NCI-H524 treated with DMSO at 0.1 percent for 48 hours (cell line): ENCODE measurements at regions not wholly inside any gene's neighbourhood (a gene's known extent, or its start where the extent isn't known, plus 50 kb on each side); places are given as distances from the start of the nearest gene placed in this dataset.
"Not testable (repeated sequence)": the region's sequence is repeated elsewhere in the genome, so short reads cannot be mapped to it uniquely, and the experiment has no call there.

ENCODE experiments used
- DNase-seq: peaks from one replicate; lab custom pipeline; 2025; lab: John Stamatoyannopoulos, UW

DNA sequence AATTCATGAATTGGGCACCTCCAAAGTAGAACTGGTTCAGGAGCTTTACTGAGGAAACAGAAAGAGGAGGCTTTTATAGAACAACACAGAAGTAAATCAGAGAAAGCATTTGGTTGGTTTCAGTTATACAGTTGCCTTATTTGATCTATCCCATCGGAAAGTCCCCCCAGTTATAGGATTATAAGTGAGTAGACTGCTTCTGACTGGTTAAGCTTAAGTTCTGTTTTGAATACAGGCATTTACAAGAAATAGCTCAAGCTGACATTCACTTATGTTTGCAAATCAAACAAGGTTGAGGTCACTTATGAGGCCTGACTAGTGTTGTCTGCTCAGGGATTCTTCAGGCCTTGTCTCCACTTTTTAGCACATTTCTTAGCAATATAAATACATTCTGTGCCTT is 857.4 kb downstream of the EFNB2 start:
- no peak for DNase-seq

DNA sequence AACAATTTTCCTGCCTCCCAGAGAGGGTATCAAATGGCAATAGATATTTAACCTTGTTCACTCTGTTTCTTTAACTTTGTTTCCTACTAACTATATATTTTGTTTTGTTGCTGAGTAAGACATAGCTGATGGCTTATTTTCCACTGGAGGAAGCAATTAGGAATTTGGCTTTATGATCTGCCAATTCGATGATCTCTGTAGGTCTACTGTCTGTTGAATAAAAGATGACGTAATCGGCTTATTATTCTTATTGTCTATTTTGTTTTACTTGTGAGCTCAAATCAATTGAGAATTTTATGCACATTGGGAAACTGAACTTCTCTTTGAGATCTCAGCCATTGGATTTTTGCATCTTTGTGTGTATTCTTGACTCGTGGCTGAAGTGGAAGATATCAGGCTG is 862.6 kb downstream of the EFNB2 start:
- DNase-seq = no peak

DNA sequence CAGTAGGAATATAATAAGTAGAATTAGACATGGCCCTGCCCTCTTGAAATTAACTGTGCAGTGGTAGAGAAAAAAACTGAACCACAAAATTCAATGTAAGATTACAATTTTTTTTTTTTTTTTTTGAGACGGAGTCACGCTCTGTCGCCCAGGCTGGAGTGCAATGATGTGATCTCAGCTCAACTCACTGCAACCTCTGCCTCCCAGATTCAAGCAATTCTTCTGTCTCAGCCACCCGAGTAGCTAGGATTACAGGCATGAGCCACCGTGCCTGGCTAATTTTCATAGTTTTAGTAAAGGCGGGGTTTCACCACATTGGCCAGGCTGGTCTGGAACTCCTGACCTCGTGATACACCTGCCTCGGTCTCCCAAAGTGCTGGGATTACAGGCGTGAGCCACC is 864.3 kb downstream of the EFNB2 start:
- not testable (repeated sequence) for DNase-seq

DNA sequence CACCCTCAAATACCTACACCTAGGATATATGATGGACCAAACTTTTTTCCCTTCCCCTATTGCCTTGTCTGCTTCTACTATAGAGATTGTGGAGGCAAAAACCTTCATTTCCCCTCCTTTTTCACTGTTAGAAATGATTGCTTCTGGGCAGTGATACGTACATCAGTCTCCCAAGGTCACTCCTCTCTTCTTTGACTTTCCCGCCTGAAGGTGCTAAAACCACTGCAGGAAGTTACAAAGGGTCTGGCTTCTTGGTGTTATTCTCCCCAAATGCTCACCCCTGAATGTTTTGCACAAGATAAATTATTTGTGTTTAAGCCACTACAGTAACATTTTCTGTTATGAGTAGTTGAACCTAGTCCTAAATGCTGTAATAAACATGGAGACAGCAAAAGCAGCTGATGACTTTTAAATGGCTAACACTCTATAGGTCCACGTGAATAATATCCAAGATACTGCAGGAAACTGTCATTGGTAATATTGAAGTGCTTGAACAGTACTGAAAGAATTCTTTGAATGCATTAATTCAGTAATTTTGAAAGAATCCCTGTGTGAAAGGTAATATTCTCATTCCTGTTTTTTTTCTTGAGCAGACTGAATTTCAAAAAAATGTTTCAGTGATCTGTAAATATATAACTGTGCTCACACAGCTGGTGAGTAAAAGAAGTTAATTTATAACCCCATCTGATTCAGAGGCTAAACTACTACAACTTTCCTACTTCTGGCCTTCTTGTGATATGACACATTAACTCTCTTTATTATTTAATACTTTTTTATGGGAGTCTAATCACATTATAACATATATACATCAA is 865.1 kb downstream of the EFNB2 start:
- no peak for DNase-seq

DNA sequence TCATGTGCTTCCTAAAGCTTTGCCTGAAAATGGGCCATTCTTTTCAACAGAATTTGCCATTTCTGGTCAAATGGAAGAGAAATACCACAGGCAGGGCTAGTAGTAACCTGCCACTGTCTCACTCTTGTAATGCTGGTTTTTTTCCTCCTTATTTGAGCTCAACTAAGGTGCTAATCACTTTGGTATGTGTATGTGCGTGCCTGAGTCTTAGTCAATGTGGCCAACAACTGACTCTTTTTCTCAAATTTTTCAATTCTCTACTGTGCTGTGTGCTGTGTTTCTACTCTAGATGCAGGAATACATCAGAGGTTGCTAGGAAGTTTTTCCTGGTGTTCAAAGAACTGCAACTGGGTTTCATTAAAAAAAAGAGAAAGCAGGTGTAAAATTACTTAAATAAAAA is 870.2 kb downstream of the EFNB2 start:
- DNase-seq = no peak

DNA sequence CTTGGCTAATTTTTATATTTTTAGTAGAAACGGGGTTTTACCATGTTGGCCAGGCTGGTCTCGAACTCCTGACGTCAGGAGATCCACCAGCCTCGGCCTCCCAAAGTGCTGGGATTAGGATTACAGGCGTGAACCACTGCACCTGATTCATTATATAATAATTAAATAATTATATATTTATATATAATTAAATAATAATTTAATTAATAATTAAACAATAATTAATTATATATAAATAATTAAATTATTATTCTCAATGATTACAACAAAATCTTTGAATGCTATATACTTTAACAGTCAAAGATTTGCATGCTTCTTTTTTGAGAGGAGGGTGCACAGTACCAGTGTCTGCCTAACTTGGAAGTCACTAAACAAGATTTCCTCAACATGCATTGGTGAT is 872.3 kb downstream of the EFNB2 start:
- DNase-seq = no peak

DNA sequence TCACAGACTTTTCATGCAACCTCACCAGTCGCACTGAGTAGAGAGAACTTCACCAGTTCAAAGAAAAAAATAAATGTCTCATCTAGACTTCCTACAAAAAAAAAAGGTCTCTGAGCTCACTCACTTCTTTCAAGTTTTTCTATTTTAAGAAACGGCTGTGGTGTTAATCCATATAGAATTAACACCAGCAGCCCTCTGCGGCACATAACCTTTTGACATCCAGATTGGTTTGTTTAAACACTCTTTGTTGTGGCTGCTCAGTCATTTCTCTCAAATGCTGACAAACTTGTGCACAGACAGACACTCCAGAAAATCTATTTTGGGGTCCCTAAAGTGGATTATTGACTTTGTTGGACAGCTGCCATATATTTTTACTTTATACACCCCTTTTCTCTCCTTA is 874.9 kb downstream of the EFNB2 start:
- no peak for DNase-seq

DNA sequence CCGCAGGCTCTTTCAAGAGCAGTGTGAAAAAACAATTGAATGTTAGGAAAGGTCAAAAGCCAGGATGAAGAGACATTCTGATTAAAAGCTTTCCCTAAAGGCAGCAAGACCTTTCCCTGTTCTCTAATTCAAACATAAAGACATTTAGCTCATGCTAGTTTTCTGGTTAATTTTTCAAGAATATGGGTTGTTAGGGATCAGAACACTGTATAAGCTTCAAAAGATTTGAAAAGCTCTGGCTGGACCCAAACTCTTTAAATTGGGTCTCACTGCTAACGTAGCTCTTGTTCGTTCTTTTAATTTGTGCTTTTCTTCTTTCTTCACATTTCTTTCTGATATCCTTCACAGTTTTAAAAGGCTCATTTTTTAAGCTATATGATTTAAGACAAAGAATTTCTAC is 877.0 kb downstream of the EFNB2 start:
- no peak for DNase-seq

DNA sequence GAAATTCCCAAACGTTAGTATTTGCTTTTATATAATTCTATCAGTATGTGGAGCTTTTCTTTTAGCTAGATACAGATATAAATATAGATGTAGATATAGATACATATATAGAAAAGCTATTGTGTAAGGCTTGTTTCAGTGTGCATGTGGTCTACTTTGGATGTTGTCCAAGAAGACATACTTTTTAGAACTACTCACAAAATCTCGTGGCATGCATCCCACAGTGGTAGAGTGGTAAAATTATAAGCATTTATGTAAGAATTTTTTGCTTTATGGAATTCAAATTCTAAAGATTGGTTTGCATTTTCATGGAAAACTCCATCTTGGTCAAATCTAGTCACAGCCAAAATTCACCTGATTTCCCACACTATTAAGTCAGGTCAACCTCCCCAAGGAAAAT is 880.4 kb downstream of the EFNB2 start:
- DNase-seq = no peak

DNA sequence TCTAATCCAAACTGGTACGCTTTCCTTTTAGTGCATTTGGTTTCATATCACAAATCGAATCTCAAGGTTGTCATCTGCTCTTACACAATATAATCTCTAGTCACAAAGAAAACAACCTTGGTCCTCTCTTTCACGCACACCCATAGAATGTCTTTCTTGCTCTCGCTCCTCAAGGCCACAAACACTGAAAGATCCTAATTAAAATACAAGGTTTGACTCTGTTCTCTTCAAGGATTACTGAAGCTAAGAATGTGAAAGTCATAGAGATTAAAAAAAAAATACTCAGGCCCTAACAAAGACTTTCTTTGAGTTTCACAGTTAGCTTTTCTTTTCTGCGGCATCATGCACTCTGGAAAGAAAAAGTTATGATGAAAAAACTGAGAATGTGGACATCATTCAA is 891.5 kb downstream of the EFNB2 start:
- no peak for DNase-seq

DNA sequence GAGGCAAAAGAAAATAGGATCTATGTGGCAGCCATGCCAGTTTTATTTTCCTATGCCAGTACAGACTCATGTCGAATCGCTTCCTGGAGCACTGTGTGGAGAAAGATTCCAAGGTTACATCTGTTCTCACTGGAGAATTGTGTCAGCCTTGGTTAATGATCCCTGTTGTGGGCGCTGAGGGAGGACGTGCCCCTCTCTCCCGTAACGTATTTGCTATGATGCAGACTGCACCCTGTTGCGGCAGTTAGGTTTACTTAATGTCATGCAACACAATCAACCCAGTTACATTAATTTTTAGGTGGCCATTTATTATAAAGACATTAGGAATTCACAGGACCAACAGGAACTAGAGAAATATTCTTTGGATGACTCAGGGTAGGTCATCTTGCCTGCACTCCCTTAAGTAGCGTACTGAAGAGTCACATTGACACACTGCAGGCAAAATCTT is 892.9 kb downstream of the EFNB2 start:
- DNase-seq = no peak

DNA sequence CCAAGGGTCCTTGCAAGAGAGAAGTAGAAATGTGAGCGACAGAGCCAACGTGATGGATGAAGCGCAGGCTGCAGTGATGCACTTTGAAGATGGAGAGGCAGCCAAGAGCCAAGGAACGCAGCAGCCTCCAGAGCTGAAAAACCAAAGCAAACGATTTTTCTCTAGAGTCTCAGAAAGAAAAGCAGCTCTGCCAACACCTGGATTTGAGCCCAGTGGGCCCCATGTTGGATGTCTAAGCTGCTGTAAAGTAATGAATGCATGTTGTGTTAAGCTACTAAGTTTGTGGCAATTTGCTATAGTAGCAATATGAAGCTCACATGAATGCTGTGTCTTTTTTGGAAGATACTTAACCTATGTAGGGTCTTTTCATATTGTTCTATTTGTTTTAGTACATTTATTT is 894.3 kb downstream of the EFNB2 start:
- DNase-seq = no peak

DNA sequence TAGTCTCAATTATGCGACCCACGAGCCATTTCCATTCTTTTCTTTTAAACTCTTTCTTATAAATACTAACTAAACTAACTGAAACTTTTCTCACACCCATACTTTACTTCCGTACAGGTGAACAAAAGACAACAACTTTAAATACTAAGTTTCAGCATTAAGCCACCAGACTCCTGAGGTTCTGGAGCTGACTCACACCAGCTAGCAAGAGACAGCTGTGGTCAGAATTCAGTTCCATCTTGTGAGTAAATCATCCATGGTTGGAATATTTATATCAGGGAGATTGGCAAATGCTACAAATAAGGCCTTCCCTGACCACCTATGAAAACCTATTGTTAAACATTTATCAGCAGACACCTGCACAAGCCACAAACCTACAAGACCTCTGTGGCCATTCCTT is 897.0 kb downstream of the EFNB2 start:
- DNase-seq = no peak

DNA sequence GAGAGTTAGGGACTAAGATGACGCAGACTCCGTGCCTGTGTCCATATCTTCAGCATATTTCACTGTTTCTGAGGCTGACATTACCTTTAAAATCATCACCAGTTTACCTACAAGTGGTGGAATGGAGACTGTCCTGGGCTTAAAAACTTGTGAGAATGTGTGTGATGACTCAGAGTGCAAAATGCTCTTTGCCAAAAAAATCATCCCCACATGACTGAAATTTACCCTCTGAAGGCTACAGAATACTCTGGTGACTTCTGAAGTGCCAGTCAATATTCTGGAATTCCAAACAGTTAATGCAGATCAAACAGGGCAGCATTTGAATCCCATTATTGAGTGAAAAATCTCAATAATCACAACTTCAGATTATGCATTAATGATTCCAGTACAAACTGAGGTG is 901.4 kb downstream of the EFNB2 start:
- no peak for DNase-seq

DNA sequence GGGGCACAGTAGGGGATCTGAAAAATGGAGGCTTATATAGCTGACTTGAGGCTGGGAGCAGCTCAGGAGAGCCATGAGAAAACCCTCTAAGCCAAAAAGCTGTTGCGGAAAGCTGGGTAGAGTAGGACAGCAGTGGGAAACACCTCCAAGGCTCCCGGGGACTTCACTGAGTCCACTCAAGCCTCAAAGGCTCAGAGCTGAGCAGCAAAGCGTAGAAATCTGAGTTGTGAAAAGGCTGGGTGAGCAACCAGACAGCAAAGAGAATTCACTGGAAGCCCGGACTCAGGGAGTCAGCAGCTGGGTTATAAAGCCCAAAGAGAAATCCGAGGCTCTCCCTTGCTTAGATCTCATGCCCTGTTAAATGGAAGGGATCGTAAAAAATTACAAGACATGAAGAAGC is 905.0 kb downstream of the EFNB2 start:
- no peak for DNase-seq

DNA sequence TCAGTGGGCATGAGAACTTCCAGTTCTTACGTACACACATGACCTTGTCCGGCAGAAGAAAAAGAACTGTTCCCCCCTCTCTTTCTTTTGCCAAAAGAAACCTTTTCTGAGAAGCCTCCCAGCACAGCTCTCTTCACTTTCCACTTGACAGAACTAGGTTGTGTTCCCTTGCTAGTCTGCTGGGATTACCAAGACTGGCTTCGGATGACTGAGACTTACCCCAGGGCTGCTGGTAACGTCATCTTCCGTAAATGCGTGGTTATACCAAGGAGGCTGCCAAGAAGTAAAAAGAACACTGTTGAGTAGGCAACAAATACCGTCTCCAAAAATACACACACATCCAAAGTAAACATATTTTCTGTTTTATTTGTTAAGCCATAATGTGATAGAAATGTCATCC is 908.2 kb downstream of the EFNB2 start:
- no peak for DNase-seq

DNA sequence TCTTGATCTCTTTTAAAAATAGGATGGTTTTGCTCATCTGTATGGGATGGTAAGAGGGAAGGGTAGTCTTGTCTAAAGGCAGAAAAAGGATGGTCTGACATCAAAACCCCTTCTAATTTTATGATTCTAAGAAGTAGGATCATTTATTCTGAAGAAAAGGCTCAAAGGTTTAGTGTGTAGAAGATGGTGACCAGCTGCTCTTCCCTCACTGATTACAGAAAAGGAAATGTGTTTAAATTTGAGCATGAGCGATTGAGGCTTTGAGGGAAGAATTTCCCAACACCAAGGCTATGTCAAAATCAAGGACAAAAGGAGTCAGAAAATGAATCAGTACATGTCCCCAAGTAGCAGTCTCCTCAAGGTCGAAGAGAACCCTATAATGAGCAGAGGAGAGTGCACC is 909.8 kb downstream of the EFNB2 start:
- no peak for DNase-seq

DNA sequence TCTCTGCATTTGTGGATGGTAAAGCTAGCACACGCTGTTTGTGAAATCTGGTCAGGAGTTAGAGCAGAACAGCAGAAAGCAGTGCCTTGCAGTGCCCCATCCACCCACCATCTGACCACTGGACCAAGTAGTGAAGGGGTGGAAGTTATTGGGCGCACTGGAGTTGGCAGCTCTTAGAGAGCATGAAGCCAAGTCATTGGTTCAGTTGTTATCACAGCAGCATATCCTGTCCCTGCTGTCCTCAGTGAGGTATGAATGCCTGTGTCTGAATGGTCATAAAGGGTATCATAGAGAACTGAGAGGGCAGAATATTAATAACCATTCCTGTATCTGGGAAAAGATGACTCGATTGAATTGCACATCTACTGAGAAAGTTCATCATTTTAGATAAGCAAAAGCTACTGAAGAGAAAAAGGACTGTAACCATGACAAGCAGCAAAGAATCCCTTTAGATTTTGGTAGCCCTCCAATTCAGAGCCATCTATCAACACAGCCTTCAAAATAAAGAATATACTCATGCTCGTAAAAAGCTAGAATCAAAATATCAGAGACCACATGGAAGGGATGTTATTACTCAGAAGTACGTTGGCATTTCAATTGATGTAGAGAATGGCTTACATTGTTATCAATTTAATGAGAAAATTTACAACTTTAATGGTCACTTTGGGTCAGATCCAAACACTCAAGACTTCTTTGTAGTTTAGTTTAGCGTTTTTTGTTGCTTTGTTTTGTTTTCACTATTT is 919.0 kb downstream of the EFNB2 start:
- no peak for DNase-seq

DNA sequence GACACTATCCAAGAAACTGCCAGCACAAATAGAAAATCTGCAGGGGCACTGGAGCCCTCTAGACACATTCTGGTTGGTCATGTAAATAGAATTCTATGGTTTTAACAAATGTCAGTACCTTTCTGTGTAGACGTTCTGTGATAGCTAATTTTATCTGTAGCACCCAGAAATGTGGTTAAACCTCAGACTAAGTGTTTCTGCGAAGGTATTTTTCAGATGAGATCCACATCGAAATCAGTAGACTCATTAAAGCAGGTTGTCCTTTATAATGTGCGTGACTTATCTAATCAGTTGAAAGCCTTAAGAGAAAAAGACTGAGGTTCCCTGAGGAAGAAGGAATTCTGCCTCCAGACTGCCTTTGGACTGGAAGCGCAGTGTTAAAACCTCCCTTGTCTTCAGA is 922.9 kb downstream of the EFNB2 start:
- DNase-seq = no peak

DNA sequence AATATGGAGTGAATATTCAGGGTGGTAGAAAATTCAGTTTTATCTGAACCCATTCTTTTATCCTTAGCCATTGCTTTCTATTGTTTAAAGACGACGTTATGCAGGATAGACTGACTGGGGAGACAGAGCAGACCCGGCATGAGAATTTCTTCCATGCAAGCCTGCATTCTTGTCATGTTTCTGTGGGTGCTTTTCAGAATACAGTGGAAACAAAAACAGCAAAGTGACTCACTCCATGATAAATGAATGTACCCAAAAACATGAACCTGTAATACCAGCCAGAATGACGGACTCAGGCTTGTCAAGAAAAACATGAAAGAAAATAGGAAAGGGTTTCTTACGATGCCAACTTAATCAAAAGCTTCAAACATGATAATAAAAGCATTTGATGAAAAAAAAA is 924.0 kb downstream of the EFNB2 start:
- DNase-seq = no peak

DNA sequence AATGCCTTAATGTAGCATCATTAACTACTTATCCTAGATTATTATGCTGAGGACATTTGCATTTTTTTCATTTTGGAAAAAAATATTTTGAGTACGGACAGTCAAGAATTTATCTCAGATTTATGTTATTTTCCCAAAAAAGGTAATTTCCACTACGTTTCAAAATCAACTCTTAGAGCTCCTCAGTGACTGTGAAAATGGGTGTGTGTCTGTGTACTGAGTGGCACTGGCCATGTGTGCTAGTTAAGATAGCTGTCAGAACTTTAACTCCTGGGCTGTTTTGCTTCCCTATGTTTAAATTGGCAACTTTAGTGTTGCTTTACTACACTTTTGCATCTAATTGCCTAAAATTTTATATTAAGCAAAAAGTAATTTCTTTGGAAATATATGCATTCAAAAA is 927.4 kb downstream of the EFNB2 start:
- no peak for DNase-seq

DNA sequence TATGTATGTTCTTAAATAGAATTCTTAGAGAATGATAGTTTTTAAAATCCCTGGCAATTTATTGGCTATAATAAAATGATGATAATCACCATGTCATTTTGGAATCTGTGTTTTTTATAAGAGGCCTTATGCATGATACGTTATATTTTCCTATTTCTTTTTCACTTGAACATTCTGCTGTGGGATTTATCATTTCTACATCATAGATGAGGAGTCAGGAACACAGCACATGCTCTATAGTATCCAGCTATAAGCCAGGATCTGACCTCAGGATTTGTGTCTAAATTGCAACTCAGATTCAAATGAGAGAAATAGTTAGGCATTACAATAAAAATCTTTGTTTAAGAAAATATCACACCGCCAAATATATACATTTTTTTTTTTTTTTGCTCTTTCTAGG is 928.0 kb downstream of the EFNB2 start:
- no peak for DNase-seq

DNA sequence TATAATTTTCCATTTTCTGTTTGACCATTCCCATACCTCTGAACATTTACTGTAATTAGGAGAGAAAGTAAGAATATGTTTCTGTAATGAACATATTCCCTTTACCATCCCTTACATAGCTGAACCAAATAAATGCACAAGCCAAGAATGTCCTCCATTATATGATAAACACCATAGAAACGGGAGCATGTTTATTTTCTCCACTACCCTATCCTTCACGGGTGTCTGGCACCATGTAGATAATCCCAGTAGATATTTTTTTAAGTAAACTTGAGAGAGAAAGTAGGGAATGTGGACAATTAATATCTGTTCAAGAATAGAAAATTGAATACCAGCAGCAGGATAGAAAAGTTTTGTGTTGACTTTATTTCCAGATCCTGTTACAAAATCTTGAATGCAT is 928.4 kb downstream of the EFNB2 start:
- DNase-seq = no peak
